HEK293 (cell line): ENCODE measurements at regions not wholly inside any gene's neighbourhood (a gene's known extent, or its start where the extent isn't known, plus 50 kb on each side); places are given as distances from the start of the nearest gene placed in this dataset.

Experiments
- CTCF ChIA-PET: fragments of 350-600 bp; formaldehyde crosslinking; extraction: SDS; loops from one replicate; lab custom pipeline; 2021; ENCODE audit warnings: antibody characterized with exemption; lab: Yijun Ruan, JAX
- POLR2A ChIA-PET: fragments of 300-600 bp; formaldehyde crosslinking; extraction: SDS; loops from one replicate; lab custom pipeline; 2020; ENCODE audit warnings: antibody characterized with exemption, inconsistent platforms; lab: Yijun Ruan, JAX
- H3K27ac ChIP-seq: fragments of 200-500 bp; sonication (Bioruptor generic); 2 replicates; pipeline ENCODE4 v1.5.1; 2014; ENCODE audit warnings: low read depth, low read length, control low read depth, inconsistent platforms; ENCODE audit errors: extremely low read depth
- H3K36me3 ChIP-seq, 2 experiments: fragments of 200-500 bp in 1 of 2; sonication (Bioruptor generic) in 1 of 2; 1 replicate in 1 of 2; 2 replicates in 1 of 2; pipeline ENCODE4 v1.5.1; 2014 to 2017; ENCODE audit warnings: inconsistent platforms in 2 of 2, low read length in 2 of 2; ENCODE audit not compliant: control insufficient read depth in 2 of 2, insufficient read depth in 1 of 2
- H3K4me1 ChIP-seq: fragments of 200-500 bp; sonication (Bioruptor generic); 2 replicates; pipeline ENCODE4 v1.5.1; 2014; ENCODE audit warnings: mild to moderate bottlenecking, low read length, inconsistent platforms; ENCODE audit not compliant: control insufficient read depth, insufficient read depth
- H3K4me3 ChIP-seq: 2 replicates; pipeline ENCODE4 v1.5.1; 2011; ENCODE audit warnings: low read depth, mild to moderate bottlenecking, control low read depth, low read length, moderate library complexity
- H3K9me3 ChIP-seq: fragments of 200-500 bp; sonication (Bioruptor generic); 2 replicates; pipeline ENCODE4 v1.5.1; 2014; ENCODE audit warnings: low read depth, low read length, inconsistent platforms; ENCODE audit not compliant: control insufficient read depth, insufficient read depth
- ATF2 ChIP-seq: fragments of 450-650 bp; formaldehyde crosslinking; IDR thresholded peaks from 2 replicates; pipeline ENCODE4 v1.5.1; 2016; ENCODE audit warnings: missing biosample characterization, missing genetic modification characterization, low read depth
- IKZF3 ChIP-seq: fragments of 450-650 bp; IDR thresholded peaks from 2 replicates; pipeline ENCODE4 v1.5.0; 2018; ENCODE audit warnings: missing biosample characterization, mild to moderate bottlenecking, missing genetic modification characterization, moderate library complexity
- KLF9 ChIP-seq: fragments of 450-650 bp; formaldehyde crosslinking; IDR thresholded peaks from 2 replicates; pipeline ENCODE4 v1.5.1; 2016; ENCODE audit warnings: missing biosample characterization, missing genetic modification characterization, low read depth
- PRDM1 ChIP-seq: fragments of 450-650 bp; formaldehyde crosslinking; IDR thresholded peaks from 2 replicates; pipeline ENCODE4; 2016; ENCODE audit warnings: missing biosample characterization, missing genetic modification characterization
- SCRT1 ChIP-seq: fragments of 450-650 bp; formaldehyde crosslinking; IDR thresholded peaks from 2 replicates; pipeline ENCODE4 v1.5.1; 2016; ENCODE audit warnings: missing biosample characterization, missing genetic modification characterization, borderline replicate concordance
- SCRT2 ChIP-seq: fragments of 450-650 bp; formaldehyde crosslinking; IDR thresholded peaks from 2 replicates; pipeline ENCODE4 v1.5.1; 2016; ENCODE audit warnings: missing biosample characterization, missing genetic modification characterization
- ZBTB10 ChIP-seq: fragments of 450-650 bp; formaldehyde crosslinking; IDR thresholded peaks from 2 replicates; pipeline ENCODE4 v1.5.1; 2016; ENCODE audit warnings: missing biosample characterization, missing genetic modification characterization
- ZBTB21 ChIP-seq: fragments of 450-650 bp; formaldehyde crosslinking; IDR thresholded peaks from 2 replicates; pipeline ENCODE4 v1.5.1; 2017; ENCODE audit warnings: missing biosample characterization, missing genetic modification characterization
- ZFP37 ChIP-seq: fragments of 450-650 bp; formaldehyde crosslinking; IDR thresholded peaks from 2 replicates; pipeline ENCODE4 v1.5.1; 2016; ENCODE audit warnings: missing biosample characterization, missing genetic modification characterization
- ZNF169 ChIP-seq: fragments of 450-650 bp; formaldehyde crosslinking; IDR thresholded peaks from 2 replicates; pipeline ENCODE4 v1.5.1; 2016; ENCODE audit warnings: missing biosample characterization, missing genetic modification characterization
- ZNF202 ChIP-seq: fragments of 450-650 bp; formaldehyde crosslinking; IDR thresholded peaks from 2 replicates; pipeline ENCODE4 v1.5.1; 2016; ENCODE audit warnings: missing biosample characterization, missing genetic modification characterization, borderline replicate concordance
- ZNF23 ChIP-seq: fragments of 450-650 bp; formaldehyde crosslinking; IDR thresholded peaks from 2 replicates; pipeline ENCODE4 v1.5.1; 2016; ENCODE audit warnings: missing biosample characterization, missing genetic modification characterization, borderline replicate concordance
- ZNF248 ChIP-seq: fragments of 450-650 bp; formaldehyde crosslinking; IDR thresholded peaks from 2 replicates; pipeline ENCODE4 v1.5.1; 2017; ENCODE audit warnings: missing biosample characterization, missing genetic modification characterization
- ZNF366 ChIP-seq: fragments of 450-650 bp; formaldehyde crosslinking; conservative IDR thresholded peaks from 2 replicates; pipeline ENCODE4 v1.5.1; 2016; ENCODE audit warnings: missing biosample characterization, missing genetic modification characterization
- ZNF404 ChIP-seq: fragments of 450-650 bp; formaldehyde crosslinking; IDR thresholded peaks from 2 replicates; pipeline ENCODE4 v1.5.1; 2017; ENCODE audit warnings: missing biosample characterization, missing genetic modification characterization
- ZNF416 ChIP-seq: fragments of 450-650 bp; formaldehyde crosslinking; IDR thresholded peaks from 2 replicates; pipeline ENCODE4 v1.5.1; 2016; ENCODE audit warnings: missing biosample characterization, missing genetic modification characterization
- ZNF530 ChIP-seq: fragments of 450-650 bp; formaldehyde crosslinking; IDR thresholded peaks from 2 replicates; pipeline ENCODE4 v1.5.1; 2016; ENCODE audit warnings: low read depth, missing biosample characterization, missing genetic modification characterization
- ZNF549 ChIP-seq: fragments of 450-650 bp; IDR thresholded peaks from 2 replicates; pipeline ENCODE4 v1.5.1; 2018; ENCODE audit warnings: missing biosample characterization, missing genetic modification characterization, mild to moderate bottlenecking, inconsistent platforms, moderate library complexity
- ZNF670 ChIP-seq: fragments of 450-650 bp; formaldehyde crosslinking; IDR thresholded peaks from 2 replicates; pipeline ENCODE4 v1.5.1; 2016; ENCODE audit warnings: missing biosample characterization, missing genetic modification characterization, low read depth
- ZNF701 ChIP-seq: fragments of 450-650 bp; formaldehyde crosslinking; IDR thresholded peaks from 2 replicates; pipeline ENCODE4 v1.5.1; 2016; ENCODE audit warnings: missing biosample characterization, missing genetic modification characterization
- ZNF704 ChIP-seq: fragments of 450-650 bp; formaldehyde crosslinking; IDR thresholded peaks from 2 replicates; pipeline ENCODE4 v1.5.1; 2016; ENCODE audit warnings: missing biosample characterization, missing genetic modification characterization
- ZSCAN4 ChIP-seq: fragments of 450-650 bp; formaldehyde crosslinking; IDR thresholded peaks from 2 replicates; pipeline ENCODE4 v1.5.1; 2017; ENCODE audit warnings: missing biosample characterization, missing genetic modification characterization
- ZSCAN5A ChIP-seq: fragments of 450-650 bp; formaldehyde crosslinking; IDR thresholded peaks from 2 replicates; pipeline ENCODE4 v1.5.1; 2016; ENCODE audit warnings: missing biosample characterization, missing genetic modification characterization

- Histone ChIP-seq H3K4me1 (peaks cover 4% of the 10 kb centered on the region; the same call in 1 of the 2 replicates), H3K4me3 (no peak overlapping the region), H3K9me3 (no peaks in the 10 kb centered on the region), H3K27ac (no peak overlapping the region), H3K36me3 (no peaks in the 10 kb centered on the region)
- CTCF ChIA-PET = interaction anchor here (0.6 kb wide), 2 partner anchors 69 to 392 kb away, joined by 3 to 4 read pairs; no protein-coding TSS in a partner anchor
- TF ChIP-seq ZNF670 = no peak
- POLR2A ChIA-PET = no interaction called here
These were observed 122.0 kb upstream of the ID4 start for GRCh38 chr6:19715167-19715551.

- Histone ChIP-seq H3K4me1 (peaks cover 4% of the 10 kb centered on the region; the same call in 1 of the 2 replicates), H3K27ac (no peak overlapping the region), H3K9me3 (no peaks in the 10 kb centered on the region), H3K4me3 (no peak overlapping the region), H3K36me3 (no peaks in the 10 kb centered on the region)
- CTCF ChIA-PET = no interaction called here
- no peak for TF ChIP-seq ZNF248 (tag by site-specific recombination)
- TF ChIP-seq SCRT1 = no peak
- no peak for TF ChIP-seq ZFP37 (tag by site-specific recombination)
- no peak for TF ChIP-seq PRDM1 (tag by site-specific recombination)
- no peak for TF ChIP-seq ZNF549 (tag by site-specific recombination)
- no peak for TF ChIP-seq ZNF530 (tag by site-specific recombination)
- no peak for TF ChIP-seq ZNF416 (tag by site-specific recombination)
- no peak for TF ChIP-seq ZNF404 (tag by site-specific recombination)
- TF ChIP-seq ZNF366 = no peak
- no peak for TF ChIP-seq SCRT2 (tag by site-specific recombination)
- no peak for TF ChIP-seq ZNF704 (tag by site-specific recombination)
- TF ChIP-seq ZNF169 (tag by site-specific recombination) = no peak
- no peak for TF ChIP-seq ZBTB10 (tag by site-specific recombination)
- no peak for TF ChIP-seq ZNF701
- TF ChIP-seq IKZF3 (tag by site-specific recombination) = no peak
- no peak for TF ChIP-seq ZBTB21 (tag by site-specific recombination)
- no peak for TF ChIP-seq ZNF202
- TF ChIP-seq KLF9 (tag by site-specific recombination) = no peak
- POLR2A ChIA-PET = no interaction called here
These were observed 117.5 kb upstream of the ID4 start for GRCh38 chr6:19719691-19720128.

- Histone ChIP-seq H3K4me3 (no peak overlapping the region), H3K36me3 (no peaks in the 10 kb centered on the region)
- POLR2A ChIA-PET = no interaction called here
- TF ChIP-seq ZNF23 (no peak), ZSCAN4 (tag by site-specific recombination) (peak; percentile 31; the same call in 1 of the 2 replicates), ATF2 (tag by site-specific recombination) (no peak), SCRT1 (no peak), ZSCAN5A (tag by site-specific recombination) (no peak)
- TF ChIP-seq, all 188 proteins: peak for 1
- H3K4me1 ChIP-seq = no peaks in the 10 kb centered on the region
- H3K27ac ChIP-seq = no peak overlapping the region
- no peaks in the 10 kb centered on the region for H3K9me3 ChIP-seq
- CTCF ChIA-PET = no interaction called here
These were observed 115.3 kb upstream of the ID4 start for GRCh38 chr6:19721766-19722377.
